NCI-H2227 (cell line): ENCODE measurements at regions not wholly inside any gene's neighbourhood (a gene's known extent, or its start where the extent isn't known, plus 50 kb on each side); places are given as distances from the start of the nearest gene placed in this dataset.
"Not testable (repeated sequence)": the region's sequence is repeated elsewhere in the genome, so short reads cannot be mapped to it uniquely, and the experiment has no call there.

Source experiments
- DNase-seq: peaks from one replicate; lab custom pipeline; 2025; ENCODE audit not compliant: unreplicated experiment; lab: John Stamatoyannopoulos, UW

DNA sequence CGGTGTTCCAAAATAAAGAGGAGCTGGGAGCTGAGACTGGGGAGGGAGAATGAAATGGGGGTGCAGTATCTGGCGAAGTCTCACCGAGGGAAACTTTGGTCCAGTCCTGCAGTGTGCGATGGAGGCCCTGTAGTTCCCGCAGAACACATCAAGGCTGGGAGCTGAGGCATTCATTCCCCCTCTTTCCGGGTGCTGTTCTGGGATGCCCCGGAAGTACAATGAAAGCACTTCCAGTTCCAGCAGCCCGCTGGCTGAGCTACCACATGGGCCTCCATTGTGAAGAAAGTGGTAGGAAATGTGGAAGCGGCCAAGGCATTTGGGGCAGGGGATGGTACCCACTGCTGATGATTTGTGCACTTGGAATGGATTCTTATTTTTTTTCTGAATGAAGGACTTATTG, 560.7 kb downstream of the GLRX3 start:
- DNase-seq, result no peak

DNA sequence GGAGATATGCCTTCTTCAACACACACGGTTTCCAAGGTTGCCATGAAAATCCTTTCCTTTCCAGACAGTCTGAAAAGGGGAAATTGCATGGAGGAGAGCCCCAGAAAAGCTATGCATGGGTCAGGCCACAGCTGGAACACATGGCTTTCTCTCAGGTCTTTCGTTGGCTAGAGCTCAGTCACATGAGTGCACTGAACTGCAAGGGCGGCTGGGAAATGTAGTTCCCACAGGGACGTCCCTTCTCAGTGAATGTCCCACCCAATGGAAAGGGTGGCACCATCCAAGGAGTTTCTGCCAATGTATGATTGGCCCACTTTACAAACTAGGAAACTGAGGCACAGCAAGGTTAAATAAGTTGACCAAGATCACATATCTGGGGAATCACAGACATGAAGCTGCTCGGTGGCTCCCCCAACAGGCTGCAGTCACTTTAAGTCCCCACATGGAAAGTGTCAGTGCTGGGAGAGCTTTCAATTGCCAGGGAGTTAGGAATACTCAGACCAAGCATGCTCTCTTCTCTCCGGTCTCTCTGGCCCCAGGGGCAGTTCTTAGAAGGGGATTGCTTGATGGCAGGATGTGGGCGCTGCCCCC, 571.3 kb downstream of the GLRX3 start:
- no peak for DNase-seq

DNA sequence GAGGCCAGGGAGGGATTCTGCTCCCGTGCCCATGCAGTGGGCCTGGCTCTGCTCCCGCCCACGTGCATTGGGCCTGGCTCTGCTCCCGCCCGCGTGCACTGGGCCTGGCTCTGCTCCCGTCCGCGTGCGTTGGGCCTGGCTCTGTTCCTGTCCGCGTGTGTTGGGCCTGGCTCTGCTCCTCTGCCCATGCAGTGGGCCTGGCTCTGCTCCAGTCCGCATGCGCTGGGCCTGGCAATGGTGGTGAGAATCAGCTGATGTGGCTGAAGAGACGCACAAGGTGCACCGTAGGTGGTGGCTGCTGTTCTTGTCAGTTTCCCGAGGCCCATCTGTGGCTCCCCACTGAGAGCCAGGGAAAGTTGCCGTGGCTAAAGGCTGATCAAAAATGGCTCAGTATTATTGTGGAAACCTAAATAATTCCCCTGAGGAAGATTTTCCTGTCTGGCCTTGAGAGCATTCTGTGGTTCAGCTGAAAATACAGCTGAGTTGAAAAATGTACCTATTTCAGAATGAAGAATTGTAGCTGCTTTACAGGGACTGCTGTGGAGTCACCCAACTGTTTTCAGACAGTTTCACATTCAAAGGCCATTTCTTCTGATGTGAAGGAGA, 572.4 kb downstream of the GLRX3 start:
- DNase-seq, result no peak

DNA sequence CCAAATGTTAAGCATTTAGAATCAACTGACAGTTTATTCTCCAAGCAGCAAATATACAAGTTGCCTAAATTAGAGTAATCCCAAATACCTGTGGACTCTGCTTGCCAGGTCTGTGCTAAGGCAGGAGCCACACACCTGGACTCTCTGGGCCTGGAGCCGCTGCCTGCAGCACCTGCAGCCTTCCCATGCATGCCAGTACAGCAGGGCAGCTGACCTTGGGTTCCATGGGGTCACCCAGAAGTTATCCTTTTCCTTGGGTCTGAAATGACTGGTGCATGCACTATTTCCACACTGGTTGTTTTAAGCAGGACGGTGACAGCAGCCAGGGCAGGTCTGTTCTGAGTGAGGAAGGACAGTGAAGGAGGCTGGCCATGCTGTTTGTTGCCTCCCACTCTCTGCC, 573.2 kb downstream of the GLRX3 start:
- DNase-seq, result no peak

DNA sequence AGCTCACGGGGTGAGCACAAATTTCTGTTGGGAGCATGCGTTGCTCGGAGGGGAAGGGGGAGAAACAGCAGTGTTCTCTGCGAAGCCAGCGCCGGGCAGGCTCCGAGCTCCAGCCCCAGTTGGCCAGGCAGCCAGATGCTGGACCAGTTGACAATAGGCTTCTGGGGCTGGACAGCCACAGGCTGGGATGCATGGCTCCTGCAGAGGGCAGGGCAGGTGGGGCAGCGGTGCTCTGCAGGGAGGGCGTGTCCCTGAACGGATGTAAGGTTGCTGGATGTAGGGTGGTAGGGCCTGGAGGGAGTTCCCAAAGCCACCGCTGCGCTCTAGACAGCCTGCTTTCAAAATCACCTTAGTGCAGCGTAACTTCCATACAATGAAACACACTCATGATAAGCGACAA, 574.9 kb downstream of the GLRX3 start:
- no peak for DNase-seq

DNA sequence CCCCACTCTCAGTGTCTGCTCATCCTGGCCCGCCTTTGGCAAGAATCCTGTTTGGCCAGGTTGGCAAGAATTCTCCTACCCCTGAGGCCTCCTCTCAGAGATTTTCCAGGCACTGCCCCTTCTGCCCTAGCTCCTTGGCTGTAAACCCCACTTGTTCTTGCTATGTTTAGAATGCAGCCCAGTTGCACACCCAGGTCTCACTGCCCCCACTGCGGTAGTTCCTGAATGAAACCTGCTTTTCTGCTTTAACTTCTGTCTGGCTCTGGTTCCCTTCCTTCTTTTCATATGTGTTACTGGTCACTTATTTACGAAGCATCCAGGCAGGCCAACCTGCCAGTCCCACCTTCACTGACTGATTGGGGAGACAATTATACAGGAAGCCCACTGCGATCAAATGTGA, 576.9 kb downstream of the GLRX3 start:
- DNase-seq, result no peak

DNA sequence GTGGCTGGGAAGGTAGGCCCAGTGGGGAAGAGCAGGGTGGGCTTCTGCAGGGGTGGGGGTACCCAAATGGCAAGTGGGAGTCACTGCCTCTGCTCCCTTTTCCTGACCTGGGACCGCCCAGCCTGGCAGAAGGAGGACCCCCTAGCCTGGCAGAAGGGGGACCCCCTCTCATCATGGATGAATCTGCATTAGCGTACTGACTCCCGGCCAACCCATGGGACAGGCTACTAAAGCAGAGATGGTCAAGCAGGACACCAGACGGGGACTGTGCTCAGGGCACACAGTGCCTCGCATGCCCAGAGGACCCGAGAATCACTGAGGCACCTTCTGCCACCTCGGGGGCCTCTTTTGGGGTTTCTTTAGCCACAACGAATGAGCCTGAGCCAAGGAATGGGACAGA, 577.5 kb downstream of the GLRX3 start:
- DNase-seq, result no peak

DNA sequence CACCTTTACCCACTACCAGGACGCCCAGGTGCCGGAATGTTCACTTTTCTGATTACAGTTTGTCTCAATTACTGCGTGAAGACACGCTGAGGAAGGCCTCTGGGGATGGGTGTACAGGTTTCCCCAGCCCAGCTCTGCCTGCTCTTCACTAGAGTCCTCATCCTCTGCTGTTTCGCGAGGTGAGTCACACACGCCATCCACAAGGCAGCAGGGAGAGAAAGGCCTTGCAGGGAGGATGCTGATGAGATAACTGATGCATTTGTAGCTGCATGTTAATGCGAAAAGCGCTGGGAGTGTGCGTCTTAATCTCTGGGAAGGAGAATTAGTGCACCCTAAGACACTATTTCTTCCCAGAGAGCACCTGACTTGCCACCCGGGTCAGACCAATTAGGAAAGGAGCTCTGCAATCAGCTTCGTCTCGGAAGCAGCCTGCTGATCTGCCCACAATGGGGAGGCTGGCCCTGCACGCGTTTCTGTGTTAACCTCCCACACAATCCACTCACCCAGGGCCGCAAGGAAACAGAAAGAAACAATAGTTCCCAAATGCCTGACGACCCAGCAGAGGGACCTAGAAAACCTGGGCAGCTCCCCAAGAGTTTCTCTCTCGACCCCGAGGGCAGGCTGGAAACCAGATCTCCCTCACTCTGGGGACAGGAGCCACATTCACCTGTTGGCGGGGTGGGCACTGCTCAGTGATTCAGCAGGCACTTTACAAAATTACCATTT, 578.7 kb downstream of the GLRX3 start:
- DNase-seq, result no peak

DNA sequence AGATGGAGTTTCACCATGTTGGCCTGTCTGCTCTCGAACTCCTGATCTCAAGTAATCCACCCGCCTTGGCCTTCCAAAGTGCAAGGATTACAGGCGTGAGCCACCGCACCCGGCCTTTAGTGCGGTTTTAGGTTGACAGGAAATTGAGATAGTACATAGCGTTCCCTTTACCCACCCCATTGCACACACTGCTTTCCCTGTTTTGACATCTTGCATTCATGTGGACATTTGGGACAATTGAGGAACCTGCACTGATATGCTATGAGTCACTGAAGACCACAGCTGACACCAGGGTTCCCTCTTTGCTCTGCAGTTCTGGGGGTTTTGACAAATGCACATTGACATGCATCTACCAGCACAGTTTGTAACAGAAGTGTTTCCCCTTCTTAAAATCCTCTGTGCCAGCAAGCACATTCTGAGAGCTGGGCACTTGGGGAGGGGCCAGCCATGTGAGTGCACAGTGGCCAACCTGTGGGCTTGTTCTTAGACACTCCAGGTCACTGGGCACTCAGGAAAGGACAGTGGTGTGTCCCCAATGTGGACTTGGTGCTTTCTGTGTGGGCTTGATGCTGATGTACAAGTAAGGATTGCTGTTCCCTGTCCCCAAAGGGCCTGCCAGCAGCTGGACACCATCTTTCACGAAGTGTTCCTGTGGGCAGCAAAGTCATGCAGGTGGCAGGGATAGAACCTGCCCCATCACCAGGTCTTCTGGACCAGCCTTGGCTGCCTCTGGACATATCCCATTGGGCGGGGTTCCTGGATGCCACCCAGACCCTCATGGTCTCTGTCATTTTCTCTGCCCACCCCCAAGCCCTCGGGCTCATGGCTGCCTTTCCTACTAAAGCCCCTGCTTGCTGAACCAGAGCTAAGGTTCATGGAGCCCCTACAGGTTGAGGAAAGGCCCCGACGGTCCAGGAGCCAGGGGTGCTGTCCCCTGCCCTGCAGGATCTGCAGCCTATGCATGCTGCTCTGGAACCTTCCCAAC, 579.8 kb downstream of the GLRX3 start:
- DNase-seq, result no peak

DNA sequence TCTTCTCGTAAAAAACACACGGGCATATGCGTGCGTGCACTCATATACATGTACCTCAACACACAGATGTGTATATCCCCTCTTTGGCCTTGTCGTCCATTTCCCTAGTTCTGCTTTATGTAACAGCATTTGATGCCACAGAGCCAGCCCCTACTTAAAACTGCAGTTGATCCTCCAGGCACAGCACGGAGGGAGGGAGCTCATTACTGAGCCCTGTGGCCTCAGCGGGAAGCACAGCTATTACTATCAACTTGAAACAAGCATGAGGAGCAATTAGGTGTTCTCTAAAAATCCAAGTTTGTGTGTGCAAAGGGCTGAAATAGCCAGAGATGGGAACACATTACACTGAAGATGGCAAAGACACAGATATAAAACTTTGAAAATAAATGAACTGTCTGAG, 580.9 kb downstream of the GLRX3 start:
- DNase-seq, result no peak

DNA sequence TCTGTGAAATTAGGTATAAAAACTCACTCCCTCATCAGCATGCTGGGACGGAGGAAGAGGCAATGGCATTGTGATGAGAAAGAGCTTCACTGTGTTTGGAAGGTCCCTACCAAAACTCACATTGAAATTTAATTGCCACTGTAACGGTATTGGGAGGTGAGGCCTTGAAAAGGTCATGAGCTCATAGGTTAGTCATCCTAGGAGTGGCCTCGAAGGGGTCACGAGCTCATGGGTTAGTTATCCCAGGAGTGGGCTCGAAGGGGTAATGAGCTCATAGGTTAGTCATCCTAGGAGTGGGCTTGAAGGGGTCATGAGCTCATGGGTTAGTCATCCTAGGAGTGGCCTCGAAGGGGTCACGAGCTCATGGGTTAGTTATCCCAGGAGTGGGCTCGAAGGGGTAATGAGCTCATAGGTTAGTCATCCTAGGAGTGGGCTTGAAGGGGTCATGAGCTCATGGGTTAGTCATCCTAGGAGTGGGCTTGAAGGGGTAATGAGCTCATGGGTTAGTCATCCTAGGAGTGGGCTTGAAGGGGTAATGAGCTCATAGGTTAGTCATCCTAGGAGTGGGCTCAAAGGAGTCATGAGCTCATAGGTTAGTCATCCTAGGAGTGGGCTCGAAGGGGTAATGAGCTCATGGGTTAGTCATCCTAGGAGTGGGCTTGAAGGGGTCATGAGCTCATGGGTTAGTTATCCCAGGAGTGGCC, 582.7 kb downstream of the GLRX3 start:
- DNase-seq, result not testable (repeated sequence)

DNA sequence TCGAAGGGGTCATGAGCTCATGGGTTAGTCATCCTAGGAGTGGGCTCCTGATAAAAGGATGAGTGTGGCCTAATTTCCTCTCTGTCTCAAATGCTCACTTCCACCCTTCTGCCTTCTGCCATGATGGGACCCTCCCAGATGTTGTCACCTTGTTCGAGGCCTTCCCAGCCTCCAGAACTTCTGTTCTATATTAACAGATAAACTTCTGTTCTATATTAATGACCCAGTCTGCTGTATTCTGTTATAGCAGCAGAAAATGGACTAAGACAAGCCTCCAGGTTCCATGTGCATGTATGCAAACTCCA, 583.2 kb downstream of the GLRX3 start:
- no peak for DNase-seq

DNA sequence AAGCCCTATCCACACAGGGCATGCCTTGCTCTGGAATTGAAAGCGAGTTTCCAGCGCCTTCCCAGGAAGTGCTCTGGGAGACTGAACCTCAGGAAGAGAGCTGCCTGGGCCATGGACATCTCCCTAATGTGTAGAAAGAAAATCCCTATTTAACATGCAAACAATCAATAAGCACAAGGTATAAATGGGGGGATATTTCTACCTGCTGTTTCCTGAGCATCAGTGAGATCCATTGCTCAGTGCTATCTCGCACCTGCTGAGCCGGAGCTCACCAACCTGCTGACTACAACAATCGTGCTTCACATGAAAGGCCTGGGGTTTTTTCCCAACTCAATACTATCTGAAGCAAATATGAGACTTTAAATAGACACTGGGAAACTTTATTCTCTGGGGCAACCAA, 584.0 kb downstream of the GLRX3 start:
- DNase-seq, result no peak

DNA sequence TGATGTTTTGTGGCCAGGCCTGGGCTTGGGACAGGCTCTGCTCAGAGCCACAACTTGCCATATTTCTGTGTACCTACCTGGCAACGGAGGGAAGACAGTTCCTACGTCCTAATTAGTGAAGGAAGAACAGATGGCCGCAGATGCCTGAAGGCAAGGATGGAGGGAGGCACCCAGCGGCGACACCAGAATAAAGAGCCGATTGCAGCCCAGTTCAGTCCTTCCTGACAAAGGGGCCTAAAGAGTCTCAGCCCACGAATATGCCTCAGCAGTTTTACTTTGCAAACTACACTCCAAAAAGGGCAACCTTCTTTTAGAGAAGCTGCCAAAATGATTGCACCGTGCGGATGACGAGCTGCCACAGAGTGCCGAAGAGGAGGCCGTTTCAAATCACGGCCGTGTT, 585.8 kb downstream of the GLRX3 start:
- no peak for DNase-seq

DNA sequence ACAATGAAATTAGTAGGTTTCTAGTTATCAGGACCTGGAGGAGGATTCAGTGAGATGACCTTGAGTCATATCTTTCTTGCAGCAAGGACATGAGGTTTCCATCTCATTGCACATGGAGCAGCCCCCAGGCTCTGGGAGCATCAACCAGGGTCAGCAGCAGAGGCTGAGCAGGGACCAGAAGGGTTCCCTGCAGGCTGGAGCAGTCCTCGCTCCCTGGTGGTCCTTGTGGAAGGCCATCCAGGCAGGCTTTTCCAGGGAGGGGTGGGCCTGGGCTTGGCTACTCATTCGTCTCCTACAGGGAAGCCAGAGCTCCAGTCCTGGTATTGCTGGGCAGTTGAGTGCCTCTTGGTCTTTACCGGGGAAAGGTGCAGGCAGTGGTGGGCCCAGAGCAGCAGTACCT, 587.5 kb downstream of the GLRX3 start:
- no peak for DNase-seq

DNA sequence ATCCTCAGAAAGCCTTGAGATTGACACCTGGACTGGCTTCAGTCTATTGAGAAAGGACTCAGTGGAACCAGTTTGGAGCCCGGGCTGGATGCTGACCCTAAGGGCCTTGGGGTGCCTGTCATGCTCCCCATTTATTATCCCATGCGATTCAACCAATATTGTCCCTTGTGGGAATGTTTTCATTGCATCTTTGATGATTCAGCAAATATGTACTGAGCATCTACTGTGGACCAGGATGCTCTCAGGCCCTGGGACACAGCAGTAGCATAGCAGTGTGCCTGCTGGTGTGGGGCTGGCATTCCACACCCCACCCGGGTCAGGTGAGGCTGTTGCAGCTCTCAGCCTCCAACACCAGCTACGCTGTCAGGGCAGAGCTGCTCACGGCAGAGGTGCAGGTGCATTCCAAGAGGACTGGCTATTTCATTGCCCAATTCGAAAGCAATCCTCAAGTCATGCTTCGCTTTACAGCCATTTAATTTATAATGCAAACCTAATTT, 586.0 kb downstream of the TCERG1L start:
- DNase-seq, result no peak

DNA sequence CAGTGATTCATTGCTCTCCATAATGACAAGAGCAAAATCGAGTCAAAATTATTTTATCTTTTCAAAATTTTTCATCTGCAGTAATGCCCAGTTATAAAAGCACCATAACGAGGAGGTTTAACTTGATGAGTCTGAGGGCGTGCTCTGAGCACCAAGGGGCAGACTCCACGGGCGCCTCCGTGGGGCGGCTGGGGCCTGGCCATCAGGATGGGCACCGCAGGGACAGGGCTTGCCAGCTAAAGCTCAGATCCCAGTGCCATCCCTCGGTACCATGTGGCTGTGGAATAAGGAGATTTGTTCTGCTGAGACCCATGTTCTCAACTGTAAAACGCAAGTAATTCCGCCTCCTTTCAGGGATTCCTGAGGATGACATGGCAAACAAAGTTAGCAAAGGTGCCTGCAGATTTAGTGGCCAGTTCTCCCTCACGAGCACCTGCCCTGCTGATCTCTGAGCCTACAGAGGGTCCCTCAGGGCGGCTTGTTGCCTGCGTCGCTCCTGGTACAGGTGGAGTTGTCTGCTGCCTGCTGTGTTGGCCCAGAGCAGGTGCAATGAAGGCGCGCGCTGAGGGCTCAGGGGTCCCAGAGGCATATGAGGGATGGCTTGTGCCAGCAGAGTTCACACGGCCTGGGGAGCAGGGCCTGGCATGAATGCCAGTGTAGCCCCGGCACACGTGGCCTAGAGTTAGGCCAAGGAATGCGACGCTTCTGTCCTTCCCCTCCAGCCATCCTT, 584.4 kb downstream of the TCERG1L start:
- no peak for DNase-seq

DNA sequence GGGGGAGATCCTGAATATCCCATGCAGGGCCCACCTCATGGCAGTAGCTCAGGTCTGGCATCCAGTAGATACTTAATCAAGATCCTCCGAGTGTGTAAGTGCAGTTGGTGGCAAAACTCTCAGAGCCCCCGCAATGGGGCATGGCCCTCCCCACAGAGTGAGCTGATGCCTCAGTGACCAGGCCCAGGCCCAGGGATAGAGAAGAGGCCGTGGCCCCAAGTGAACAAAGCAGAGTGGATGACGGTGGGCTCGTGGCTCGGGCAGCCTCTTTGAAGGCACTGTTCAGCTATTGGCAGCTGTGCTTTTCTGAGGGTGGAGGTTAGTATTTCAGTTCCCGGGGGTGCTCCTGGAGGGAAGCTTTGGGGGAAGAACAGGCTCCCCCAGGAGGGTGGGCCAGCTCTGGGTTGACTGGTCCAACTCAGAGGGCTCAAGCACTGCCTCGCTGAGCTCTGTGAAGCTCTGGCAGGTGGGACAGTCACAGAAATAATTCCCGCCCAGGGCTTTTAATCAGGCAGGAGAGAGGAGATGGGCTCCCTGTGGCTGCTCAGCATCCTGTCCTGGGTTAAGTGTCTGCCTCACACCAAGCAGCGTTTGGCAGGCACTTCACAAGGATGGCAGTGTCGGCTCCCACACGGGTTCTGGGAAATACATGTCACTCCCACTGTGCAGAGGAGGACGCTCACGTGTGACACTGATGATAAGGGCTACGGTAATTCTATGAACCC, 583.6 kb downstream of the TCERG1L start:
- no peak for DNase-seq

DNA sequence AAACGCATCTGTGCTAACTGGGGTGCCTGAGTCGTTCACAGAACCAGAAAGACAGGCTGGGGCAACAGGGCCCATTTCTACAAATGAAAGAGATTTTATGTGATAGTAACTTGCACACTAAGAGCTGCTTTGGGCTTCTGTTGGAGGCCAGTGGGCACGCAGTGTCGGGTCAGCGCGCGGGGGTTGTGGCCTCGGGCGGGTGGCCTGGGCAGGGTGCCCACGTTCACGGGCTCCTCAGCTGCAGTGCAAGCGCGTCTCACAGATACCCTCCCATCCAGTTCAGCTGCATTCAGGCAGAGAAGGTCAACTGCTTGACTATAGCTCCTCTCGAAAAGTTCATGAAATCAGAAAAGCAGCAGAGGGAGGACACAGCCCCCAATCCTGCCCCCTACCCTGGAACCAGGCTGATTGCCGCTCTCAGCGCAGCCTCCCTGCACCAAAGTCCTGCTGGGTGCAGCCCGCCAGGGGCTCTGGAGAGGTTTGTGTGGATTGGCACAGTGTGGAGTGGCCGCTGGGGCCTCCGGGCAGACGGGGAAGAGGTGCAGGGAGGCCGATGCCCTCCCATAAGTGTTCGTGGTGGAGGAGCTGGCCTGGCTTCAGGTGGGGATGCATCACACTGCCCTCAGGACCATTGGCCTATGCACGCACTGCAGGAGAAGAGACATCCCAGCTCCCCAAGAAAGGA, 582.8 kb downstream of the TCERG1L start:
- no peak for DNase-seq
